Amniotic epithelial cell (primary cell): ENCODE measurements at regions not wholly inside any gene's neighbourhood (a gene's known extent, or its start where the extent isn't known, plus 50 kb on each side); places are given as distances from the start of the nearest gene placed in this dataset.
"Not testable (repeated sequence)": the region's sequence is repeated elsewhere in the genome, so short reads cannot be mapped to it uniquely, and the experiment has no call there.

ENCODE experiments used
- DNase-seq: peaks from one replicate; pipeline ENCODE4 v3.0.0-alpha.2; 2010; ENCODE audit warnings: low read depth

DNA sequence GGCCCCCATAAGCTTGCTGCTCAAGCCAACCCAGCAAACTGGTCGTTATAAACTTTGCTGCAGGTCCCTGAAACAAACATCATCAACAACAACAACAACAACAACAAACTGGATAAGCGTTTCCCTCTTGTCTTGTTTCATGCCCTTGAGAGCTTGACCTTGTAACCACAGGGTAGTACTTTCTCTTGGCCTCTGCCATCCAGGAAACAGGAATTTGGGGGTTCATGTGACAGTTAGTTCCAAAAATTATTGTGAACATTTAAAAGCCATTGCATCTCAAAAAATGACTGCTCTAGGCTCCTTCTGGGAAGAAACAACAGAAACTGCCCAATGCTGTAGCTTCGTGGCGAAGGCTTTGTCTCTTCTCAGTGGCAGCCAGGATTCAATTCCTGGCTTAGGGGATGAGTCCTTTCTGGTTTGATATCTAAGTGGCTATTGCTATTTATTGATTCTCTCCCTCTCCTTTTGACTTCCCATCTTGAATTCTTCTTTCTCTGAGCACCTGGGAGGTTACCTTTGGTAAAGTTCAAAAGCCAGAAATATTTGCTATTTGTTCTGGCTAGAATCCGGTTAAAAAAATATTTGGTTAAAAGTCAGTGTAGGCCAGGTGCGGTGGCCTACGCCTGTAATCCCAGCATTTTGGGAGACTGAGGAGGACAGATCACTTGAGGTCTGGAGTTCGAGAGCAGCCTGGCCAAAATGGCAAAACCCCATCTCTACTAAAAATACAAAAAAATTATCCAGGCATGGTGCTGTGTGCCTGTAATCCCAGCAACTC, 52.0 kb upstream of the CPM start:
- no peak for DNase-seq

GRCh38 chr12:68997526-68997925, 64.6 kb upstream of the CPM start:
- not testable (repeated sequence) for DNase-seq

- DNase-seq, result no peak
Measured at GRCh38 chr12:68998041-68998440, 65.1 kb upstream of the CPM start.

DNA sequence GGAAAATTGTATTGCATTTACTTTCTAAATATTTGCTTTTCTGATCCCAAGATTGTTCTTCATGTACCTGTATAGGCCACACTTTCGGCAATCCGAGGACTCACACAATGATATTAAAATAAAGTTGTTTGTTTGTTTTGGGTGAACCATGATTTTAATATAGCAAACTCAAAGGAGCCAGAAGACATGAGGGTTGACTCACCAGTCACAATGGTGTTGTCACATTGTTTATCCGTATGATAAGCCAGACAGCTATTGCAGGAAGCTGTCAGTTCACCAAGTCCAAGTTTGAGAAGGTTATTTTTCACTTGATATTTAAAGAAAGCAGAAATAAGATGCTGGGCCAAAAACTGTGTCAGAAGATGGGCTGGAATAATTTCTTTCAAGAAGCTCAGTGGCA, 67.1 kb upstream of the CPM start:
- DNase-seq, result no peak

GRCh38 chr12:69000540-69001243, 67.7 kb upstream of the CPM start:
- peak; percentile 25 for DNase-seq

- DNase-seq, result no peak
Measured at GRCh38 chr12:69001251-69001650, 68.3 kb upstream of the CPM start.

DNA sequence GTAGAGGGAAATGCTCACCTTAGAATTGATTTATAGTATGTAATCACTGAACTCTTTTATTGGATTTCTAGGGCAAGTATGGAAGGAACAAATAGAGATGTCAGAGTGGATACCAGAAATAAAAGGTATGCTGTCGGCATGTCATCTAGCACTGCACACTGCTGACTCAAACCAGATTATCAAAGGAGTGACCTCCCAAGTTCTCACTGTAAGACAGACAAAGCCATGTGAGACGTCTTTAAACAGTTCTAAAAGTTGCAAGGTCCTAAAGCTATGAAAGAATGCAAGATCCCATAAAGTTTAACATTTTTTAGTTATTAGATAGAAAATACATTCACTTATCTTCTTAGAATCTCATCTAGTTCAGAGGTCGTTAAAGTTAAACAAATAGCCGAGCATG, 70.0 kb upstream of the CPM start:
- DNase-seq, result no peak

- DNase-seq, result peak; percentile 45
Measured at GRCh38 chr12:69003991-69004390, 71.0 kb upstream of the CPM start.

DNA sequence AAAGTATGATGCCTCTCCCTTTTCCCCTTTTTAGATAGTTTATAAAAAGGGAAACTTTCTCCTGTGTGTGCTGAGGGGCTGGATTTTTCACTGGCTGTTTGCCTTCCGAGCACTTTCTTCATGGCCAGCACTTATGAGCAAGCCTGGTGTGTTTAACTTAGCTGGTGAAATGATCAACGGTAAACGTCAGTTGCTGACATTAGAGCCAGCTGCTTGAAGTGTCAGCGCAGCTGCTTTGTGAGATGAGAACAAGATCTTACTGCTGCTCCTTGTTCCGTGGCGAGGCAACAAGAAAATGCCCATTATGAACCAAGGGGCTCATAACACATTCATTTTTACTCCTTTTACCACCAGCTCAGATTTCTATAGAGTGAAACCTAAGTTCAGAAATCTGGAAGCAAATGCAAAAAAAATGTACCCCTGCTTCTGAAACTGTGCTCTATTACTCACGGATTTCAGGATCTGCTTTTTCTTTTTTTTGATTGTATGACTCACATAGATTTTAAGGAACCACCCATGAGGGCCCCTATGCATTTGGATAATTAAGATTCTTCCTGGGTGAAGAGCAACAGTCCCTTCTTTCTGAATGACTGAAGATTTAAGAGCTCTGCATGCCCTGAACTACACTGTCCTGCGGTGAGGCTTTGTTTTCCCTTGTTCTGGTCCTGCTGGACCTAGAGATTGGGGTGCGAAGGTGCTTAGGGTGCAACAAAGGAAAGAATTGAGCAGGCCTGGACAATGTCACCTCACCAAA, 74.3 kb upstream of the CPM start:
- DNase-seq, result peak; percentile 56

DNA sequence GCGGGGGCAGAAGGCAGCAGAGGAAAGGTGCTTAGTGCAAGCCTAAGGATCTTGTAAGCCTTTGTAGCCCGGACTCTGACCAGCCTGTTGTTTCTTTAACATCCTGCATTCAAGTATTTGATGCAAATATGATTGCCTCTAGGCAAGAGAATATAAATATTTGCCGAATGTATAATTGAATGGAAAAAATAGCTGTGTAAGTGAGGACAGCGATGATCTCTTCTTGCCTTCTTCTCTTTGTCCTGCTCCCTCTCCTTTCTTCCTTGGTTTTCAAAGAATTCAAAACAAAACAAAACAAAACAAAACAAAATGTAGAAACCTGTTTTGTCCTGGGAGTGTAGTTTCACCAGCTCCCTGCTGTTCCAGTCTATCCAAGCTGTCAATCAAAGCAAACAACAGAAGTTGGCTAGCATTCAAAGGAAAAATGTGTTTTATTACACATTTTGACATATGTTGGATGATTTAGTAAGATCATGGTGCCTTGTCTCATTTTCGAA, 74.9 kb upstream of the CPM start:
- DNase-seq, result no peak

DNA sequence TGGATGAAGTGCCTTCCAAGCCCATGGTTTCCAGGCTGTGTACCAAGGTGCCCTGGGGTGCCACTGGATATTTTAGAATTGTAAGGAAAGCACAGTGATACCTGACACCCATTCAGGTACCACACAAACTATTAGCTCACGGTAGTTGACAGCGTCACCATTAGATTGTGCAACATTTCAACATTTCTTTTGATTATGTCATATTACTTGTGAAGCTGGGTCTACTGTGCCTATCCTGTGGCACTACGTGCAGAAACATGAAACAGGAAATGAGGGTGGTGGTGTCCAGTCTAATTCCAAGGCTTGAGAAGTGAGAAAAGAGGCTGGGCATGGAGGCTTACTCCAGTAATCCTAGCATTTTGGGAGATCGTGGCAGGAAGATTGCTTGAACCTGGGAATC, 75.5 kb upstream of the CPM start:
- DNase-seq, result peak; percentile 33

DNA sequence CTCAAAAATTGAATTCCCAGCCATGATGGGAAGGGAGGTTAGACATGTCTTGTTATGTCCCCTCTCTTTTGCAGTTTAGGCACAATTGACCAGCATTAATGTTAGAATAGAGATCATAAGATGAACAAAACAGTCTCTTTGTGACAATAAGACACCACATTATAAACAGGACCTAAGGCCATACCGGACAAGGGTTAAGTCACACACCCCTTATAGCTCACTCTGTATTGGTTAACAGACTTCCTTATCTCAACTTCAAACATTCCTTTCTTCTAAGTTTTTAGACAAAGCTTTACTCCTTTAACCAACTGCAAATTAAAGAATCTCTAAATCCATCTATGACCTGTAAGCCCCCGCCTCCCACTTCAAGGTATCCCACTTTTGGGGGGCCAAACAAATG, 81.1 kb upstream of the CPM start:
- no peak for DNase-seq

DNA sequence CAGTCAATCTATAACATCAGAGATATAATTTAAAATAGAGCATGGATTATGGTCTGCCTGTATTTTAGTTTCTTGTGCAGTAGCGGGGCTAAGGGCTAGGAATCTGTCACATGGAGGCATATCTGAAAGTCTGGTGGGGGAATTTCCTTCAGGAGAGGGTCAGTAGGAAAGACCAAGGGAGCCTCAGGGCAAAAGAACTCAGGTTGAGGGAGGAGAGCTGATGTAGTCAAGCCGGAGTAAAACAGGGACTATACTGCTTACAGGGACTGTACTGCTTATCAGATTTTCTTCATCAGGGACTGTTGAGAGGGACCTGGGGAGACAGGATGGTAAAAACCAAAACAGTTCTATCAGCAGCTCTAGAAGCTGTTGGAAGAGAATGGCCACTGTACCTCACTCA, 82.0 kb upstream of the CPM start:
- no peak for DNase-seq

- no peak for DNase-seq
Measured at GRCh38 chr12:69015831-69016230, 82.9 kb upstream of the CPM start.

GRCh38 chr12:69019082-69019481, 86.1 kb upstream of the CPM start:
- no peak for DNase-seq

DNA sequence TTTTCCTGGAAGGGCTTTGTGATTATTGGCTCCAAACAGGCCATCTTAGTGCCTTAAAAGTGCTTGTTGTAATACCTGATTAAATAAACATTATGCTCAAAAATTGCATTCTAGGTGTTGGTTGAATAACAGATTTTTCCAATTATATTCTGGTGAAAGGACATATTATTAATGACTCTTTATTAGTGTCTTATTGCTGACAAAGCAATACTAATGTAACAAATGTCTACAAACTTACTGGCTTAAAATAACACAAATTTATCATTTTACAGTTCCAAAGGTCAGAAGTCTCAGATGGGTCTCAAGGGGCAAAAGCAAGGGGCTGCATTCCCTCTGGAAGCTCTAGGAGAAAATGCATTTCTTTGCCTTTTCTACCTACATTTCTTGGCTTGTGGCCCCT, 86.9 kb upstream of the CPM start:
- DNase-seq, result no peak

- no peak for DNase-seq
Measured at GRCh38 chr12:69022674-69023073, 89.7 kb upstream of the CPM start.

GRCh38 chr12:69023840-69024239, 90.9 kb upstream of the CPM start:
- no peak for DNase-seq

DNA sequence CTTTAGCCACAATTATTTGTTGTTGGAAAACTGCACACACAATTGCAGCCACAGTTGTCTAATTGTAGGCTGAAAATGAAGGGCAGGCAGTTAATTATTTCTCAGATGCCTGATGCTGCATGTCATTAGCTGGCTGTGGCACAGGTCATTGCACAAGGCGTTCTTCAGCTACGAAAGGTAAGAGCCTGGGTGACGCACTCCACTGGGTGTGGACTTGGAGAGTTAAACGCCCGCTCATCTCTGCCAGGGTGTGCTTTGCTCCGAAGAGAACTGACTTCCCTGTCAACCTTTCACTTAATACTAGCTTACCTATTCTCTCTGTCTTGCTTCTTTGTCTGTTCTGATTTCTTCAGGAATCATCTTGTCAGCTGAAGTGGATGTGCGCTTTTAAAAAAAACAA, 91.4 kb upstream of the CPM start:
- peak; percentile 68 for DNase-seq

- DNase-seq, result peak; percentile 34
Measured at GRCh38 chr12:69024907-69025306, 91.9 kb upstream of the CPM start.

DNA sequence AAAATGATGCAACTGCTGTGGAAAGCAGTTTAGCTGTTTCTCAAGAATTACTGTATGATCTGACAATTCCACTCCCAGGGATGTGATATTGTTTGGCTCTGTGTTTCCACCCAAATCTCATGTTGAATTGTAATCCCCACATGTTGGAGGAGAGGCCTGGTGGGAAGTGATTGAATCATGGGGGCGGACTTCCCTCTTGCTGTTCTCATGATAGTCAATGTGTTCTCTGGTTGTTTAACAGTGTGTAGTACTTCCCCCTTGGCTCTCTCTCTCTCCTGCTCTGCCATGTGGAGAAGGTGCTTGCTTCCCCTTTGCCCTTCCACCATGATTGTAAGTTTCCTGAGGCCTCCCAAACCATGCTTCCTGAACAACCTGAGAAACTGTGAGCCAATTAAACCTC, 93.4 kb upstream of the CPM start:
- peak; percentile 31 for DNase-seq

DNA sequence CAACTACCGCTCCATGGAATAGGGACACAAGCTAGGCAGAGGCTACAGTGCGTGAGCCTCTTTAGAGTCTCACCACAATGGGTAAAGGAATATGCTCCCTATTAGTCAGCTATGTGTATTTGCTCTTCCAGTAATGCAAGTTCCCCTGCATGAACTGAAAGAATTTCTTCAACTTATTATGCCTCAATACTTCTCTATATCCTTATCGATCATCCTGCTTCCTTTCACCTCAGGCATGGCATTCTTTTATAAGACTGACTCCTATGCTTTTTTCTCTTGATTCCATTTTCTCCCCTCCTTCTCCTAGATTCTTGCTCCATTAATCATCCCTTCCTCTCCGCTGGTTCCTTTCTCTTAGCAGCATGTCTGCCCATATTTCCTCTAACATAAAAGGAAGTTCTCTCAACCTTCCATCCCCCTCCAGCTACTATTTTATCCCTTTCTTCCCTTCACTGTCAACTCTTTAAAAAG, 94.5 kb upstream of the CPM start:
- no peak for DNase-seq
